Panc1 (cell line): ENCODE measurements at regions not wholly inside any gene's neighbourhood (a gene's known extent, or its start where the extent isn't known, plus 50 kb on each side); places are given as distances from the start of the nearest gene placed in this dataset.
A peak's percentile ranks its signal among the peaks of the same experiment; 100 is the strongest.

ENCODE experiments used
- ATAC-seq: fragments of 200-7000 bp; cut with Tn5 transposase; 2 replicates; pipeline ENCODE4 v1.9.1; 2020; ENCODE audit warnings: mild to moderate bottlenecking, moderate library complexity
- BruUV-seq: library from RNA; stranded (reverse); fragments of 400-500 nt; replicated peaks from 2 replicates; lab custom pipeline; 2021; lab: Mats Ljungman, UMichigan
- CTCF ChIA-PET: fragments of 300-600 bp; sonication (Branson Sonifier 250); formaldehyde crosslinking; loops from one replicate; lab custom pipeline; 2022; ENCODE audit warnings: antibody characterized with exemption; lab: Charles Lee
- POLR2A ChIA-PET: fragments of 300-600 bp; sonication (Branson Sonifier 250); formaldehyde crosslinking; loops from one replicate; lab custom pipeline; 2022; ENCODE audit warnings: antibody characterized with exemption; lab: Charles Lee
- DNase-seq: peaks from one replicate; pipeline ENCODE4 v3.0.0-alpha.2; 2010; ENCODE audit warnings: low read depth, low spot score
- H3K27ac ChIP-seq: 2 replicates; pipeline ENCODE4 v1.5.1; 2011; ENCODE audit warnings: mild to moderate bottlenecking, low read length, inconsistent platforms
- H3K27me3 ChIP-seq: fragments of 200-500 bp; sonication (Bioruptor generic); 2 replicates; pipeline ENCODE4 v1.6.0; 2014; ENCODE audit warnings: low read length, inconsistent platforms; ENCODE audit not compliant: control insufficient read depth, insufficient read depth
- H3K36me3 ChIP-seq: fragments of 200-500 bp; sonication (Bioruptor generic); 2 replicates; pipeline ENCODE4 v1.5.1; 2014; ENCODE audit warnings: inconsistent platforms, mild to moderate bottlenecking, low read length, moderate library complexity; ENCODE audit not compliant: control insufficient read depth, insufficient read depth
- H3K4me1 ChIP-seq: 2 replicates; pipeline ENCODE4 v1.5.1; 2011; ENCODE audit warnings: inconsistent platforms, mild to moderate bottlenecking, low read length, moderate library complexity; ENCODE audit not compliant: control insufficient read depth, insufficient read depth
- H3K4me3 ChIP-seq, 2 experiments: 2 replicates each; pipeline ENCODE4 v1.5.1; 2011 to 2012; ENCODE audit warnings: low read depth in 2 of 2, low read length in 2 of 2, mild to moderate bottlenecking in 2 of 2, inconsistent platforms in 1 of 2, moderate library complexity in 1 of 2
- H3K9me3 ChIP-seq: fragments of 200-500 bp; sonication (Bioruptor generic); 2 replicates; pipeline ENCODE4 v1.5.1; 2014; ENCODE audit warnings: low read depth, mild to moderate bottlenecking, inconsistent platforms, low read length, moderate library complexity; ENCODE audit not compliant: control insufficient read depth, insufficient read depth
- POLR2AphosphoS5 ChIP-seq: IDR thresholded peaks from 2 replicates; pipeline ENCODE4 v1.6.1; 2012; ENCODE audit warnings: mild to moderate bottlenecking, low read depth, low read length, moderate library complexity
- SIN3A ChIP-seq: IDR thresholded peaks from 2 replicates; pipeline ENCODE4 v1.6.1; 2012; ENCODE audit warnings: low read depth, mild to moderate bottlenecking, low read length, moderate library complexity, borderline replicate concordance; ENCODE audit not compliant: insufficient read depth
- TCF7L2 ChIP-seq: IDR thresholded peaks from 2 replicates; pipeline ENCODE4 v1.6.1; 2011; ENCODE audit warnings: mild to moderate bottlenecking, low read depth, low read length, inconsistent platforms
- in situ Hi-C: cut with HindIII; loops from 2 replicates; pipeline ENCODE4 v1.10.0; 2016; ENCODE audit warnings: low sequenced_read_pairs, low pct_unique_long_range_greater_than_20kb
- intact Hi-C: fragments of 100-400 bp; cut with micrococcal nuclease; formaldehyde crosslinking; loops from one replicate; pipeline ENCODE4 v1.10.0; 2022; ENCODE audit not compliant: unreplicated experiment
- TF ChIP-seq, protein P1 (sequence below), 2 experiments: IDR thresholded peaks; 2 replicates each; pipeline ENCODE4 v1.6.1; 2011 to 2012; ENCODE audit warnings: low read depth in 2 of 2, control low read depth in 1 of 2, low read length in 1 of 2, mild to moderate bottlenecking in 1 of 2, moderate library complexity in 1 of 2; ENCODE audit not compliant: insufficient read depth in 1 of 2
- TF ChIP-seq, protein P2 (sequence below): fragments of 450-650 bp; IDR thresholded peaks from 2 replicates; pipeline ENCODE4 v1.5.1; 2017; ENCODE audit warnings: mild to moderate bottlenecking

DNA sequence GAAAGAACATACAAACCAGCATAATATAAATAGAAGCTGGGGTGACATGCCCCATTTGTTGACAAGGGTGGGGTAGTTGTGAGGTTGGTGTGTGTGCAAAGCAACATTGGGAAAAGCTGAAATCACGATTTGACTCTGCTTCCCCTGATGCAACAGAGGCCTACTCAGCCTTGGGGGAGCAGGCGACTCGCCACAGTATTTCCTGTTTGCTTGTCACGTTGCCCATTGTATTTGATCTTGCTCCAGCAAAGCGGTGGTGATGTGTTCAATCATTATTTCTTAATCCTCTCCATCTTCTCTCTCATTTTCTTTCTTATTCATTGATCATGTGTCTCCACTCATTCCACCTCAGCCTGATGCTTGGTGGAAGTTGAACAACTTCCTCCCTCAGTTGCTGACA, 165.8 kb upstream of the CITED2 start:
- H3K4me3 ChIP-seq, result peak overlapping the region in 1 of 2 experiments; percentile 34; a peak in 2 of 4 replicates
- peak; percentile 70 for DNase-seq
- TF ChIP-seq POLR2AphosphoS5 (0 out of 2 replicates have a peak, but pooled peaks have one; percentile 42), TCF7L2 (no peak; the same call in 1 of the 2 replicates), SIN3A (no peak)
- ChIA-PET POLR2A (no interaction called here), CTCF (no interaction called here)
- H3K36me3 ChIP-seq, result no peaks in the 10 kb centered on the region
- no peaks in the 10 kb centered on the region for H3K9me3 ChIP-seq
- peaks cover 42% of the 10 kb centered on the region for H3K4me1 ChIP-seq
- no peaks in the 10 kb centered on the region for H3K27me3 ChIP-seq
- peak overlapping the region; percentile 93 for H3K27ac ChIP-seq
- intact Hi-C loops (no loop called here), in situ Hi-C loops (no loop called here)
- peak; percentile 74 for ATAC-seq
- BruUV-seq, result no TSS peak

DNA sequence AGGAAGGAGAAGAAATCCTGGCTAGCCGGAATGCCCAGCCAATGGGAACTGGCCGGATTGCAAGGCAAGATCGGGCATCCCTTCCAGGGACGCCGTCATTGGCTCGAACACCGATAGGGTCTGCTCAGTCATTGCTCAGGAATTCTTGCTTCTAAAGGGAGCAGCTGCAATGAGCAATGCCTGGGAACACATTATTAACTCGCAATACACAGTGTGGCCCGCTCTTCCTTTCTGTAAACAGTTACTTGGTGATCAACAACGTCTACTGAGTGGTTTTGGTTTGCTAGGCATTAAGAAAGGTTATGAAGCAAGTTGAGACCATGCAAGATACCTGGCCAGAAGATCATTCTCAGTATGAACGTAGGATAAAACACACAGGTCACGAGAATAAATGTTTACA, 165.4 kb upstream of the CITED2 start:
- CTCF ChIA-PET, result no interaction called here
- in situ Hi-C loops, result no loop called here
- Histone ChIP-seq H3K9me3 (no peaks in the 10 kb centered on the region), H3K27ac (peak overlapping the region; percentile 93), H3K36me3 (no peaks in the 10 kb centered on the region), H3K27me3 (no peaks in the 10 kb centered on the region), H3K4me3 (peak overlapping the region in 1 of 2 experiments; percentile 34; a peak in 2 of 4 replicates), H3K4me1 (peaks cover 39% of the 10 kb centered on the region)
- no TSS peak for BruUV-seq
- ATAC-seq (peak; percentile 94), DNase-seq (peak; percentile 85)
- TF ChIP-seq SIN3A, result no peak
- TF ChIP-seq TCF7L2, result peak; percentile 21; the same call in 1 of the 2 replicates
- peak; percentile 73 for TF ChIP-seq POLR2AphosphoS5
- TF ChIP-seq, protein P1, sequence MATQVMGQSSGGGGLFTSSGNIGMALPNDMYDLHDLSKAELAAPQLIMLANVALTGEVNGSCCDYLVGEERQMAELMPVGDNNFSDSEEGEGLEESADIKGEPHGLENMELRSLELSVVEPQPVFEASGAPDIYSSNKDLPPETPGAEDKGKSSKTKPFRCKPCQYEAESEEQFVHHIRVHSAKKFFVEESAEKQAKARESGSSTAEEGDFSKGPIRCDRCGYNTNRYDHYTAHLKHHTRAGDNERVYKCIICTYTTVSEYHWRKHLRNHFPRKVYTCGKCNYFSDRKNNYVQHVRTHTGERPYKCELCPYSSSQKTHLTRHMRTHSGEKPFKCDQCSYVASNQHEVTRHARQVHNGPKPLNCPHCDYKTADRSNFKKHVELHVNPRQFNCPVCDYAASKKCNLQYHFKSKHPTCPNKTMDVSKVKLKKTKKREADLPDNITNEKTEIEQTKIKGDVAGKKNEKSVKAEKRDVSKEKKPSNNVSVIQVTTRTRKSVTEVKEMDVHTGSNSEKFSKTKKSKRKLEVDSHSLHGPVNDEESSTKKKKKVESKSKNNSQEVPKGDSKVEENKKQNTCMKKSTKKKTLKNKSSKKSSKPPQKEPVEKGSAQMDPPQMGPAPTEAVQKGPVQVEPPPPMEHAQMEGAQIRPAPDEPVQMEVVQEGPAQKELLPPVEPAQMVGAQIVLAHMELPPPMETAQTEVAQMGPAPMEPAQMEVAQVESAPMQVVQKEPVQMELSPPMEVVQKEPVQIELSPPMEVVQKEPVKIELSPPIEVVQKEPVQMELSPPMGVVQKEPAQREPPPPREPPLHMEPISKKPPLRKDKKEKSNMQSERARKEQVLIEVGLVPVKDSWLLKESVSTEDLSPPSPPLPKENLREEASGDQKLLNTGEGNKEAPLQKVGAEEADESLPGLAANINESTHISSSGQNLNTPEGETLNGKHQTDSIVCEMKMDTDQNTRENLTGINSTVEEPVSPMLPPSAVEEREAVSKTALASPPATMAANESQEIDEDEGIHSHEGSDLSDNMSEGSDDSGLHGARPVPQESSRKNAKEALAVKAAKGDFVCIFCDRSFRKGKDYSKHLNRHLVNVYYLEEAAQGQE (IDR thresholded peaks at IDR 0.05; ENCODE audit: insufficient read depth in 1 of 2, low read depth in 2 of 2, low read length in 1 of 2), result no peak
- TF ChIP-seq, protein P2, sequence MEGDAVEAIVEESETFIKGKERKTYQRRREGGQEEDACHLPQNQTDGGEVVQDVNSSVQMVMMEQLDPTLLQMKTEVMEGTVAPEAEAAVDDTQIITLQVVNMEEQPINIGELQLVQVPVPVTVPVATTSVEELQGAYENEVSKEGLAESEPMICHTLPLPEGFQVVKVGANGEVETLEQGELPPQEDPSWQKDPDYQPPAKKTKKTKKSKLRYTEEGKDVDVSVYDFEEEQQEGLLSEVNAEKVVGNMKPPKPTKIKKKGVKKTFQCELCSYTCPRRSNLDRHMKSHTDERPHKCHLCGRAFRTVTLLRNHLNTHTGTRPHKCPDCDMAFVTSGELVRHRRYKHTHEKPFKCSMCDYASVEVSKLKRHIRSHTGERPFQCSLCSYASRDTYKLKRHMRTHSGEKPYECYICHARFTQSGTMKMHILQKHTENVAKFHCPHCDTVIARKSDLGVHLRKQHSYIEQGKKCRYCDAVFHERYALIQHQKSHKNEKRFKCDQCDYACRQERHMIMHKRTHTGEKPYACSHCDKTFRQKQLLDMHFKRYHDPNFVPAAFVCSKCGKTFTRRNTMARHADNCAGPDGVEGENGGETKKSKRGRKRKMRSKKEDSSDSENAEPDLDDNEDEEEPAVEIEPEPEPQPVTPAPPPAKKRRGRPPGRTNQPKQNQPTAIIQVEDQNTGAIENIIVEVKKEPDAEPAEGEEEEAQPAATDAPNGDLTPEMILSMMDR, result no peak
- POLR2A ChIA-PET, result no interaction called here
- intact Hi-C loops, result loop anchor here (10.0 kb wide), 1 partner anchor 165 kb away; the partner anchor contains the start of gene CITED2

DNA sequence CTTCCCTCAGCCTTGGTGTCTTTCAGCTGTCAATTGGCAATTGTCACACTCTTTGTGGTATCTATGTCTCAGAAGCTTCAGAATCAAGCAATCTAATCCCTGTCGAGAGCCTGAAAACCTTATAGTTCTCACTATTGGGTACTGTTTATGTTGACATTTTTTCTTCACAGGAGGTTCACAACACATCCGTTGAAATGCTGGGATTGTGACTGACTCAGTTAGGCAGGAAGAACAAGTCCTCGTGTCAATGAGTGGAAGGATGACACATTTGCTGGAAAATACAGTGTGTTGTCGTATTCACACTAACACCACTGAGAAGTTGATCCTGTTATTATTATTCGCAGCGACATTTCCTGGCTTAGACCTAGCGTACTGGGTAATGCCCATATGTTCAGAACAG, 163.9 kb upstream of the CITED2 start:
- Histone ChIP-seq H3K36me3 (no peaks in the 10 kb centered on the region), H3K27me3 (no peaks in the 10 kb centered on the region), H3K27ac (peak overlapping the region; percentile 93), H3K4me3 (no peak overlapping the region), H3K9me3 (no peaks in the 10 kb centered on the region), H3K4me1 (peaks cover 50% of the 10 kb centered on the region)
- TF ChIP-seq TCF7L2 (no peak), SIN3A (no peak), POLR2AphosphoS5 (no peak)
- TF ChIP-seq, protein P2, result no peak
- TF ChIP-seq, protein P1 (IDR thresholded peaks at IDR 0.05; ENCODE audit: insufficient read depth in 1 of 2, low read depth in 2 of 2, low read length in 1 of 2), result no peak
- intact Hi-C loops (loop anchor here (10.0 kb wide), 1 partner anchor 164 kb away; the partner anchor contains the start of gene CITED2), in situ Hi-C loops (no loop called here)
- ATAC-seq (no peak), DNase-seq (peak; percentile 62)
- POLR2A ChIA-PET, result interaction anchor here (0.7 kb wide), 1 partner anchor 27 kb away, joined by 5 read pairs; no protein-coding TSS in a partner anchor
- CTCF ChIA-PET, result no interaction called here
- no TSS peak for BruUV-seq
